Liver (tissue), 8 donors: ENCODE measurements at regions not wholly inside any gene's neighbourhood (a gene's known extent, or its start where the extent isn't known, plus 50 kb on each side); places are given as distances from the start of the nearest gene placed in this dataset.

Source experiments
- DNase-seq: peaks from one replicate; pipeline ENCODE4 v3.0.0-alpha.2; 2017; ENCODE audit warnings: low spot score
- H3K27ac ChIP-seq, 2 donors: one replicate each; pipeline ENCODE4 v1.7.0; 2013; ENCODE audit warnings: inconsistent platforms in 2 of 2, low read length in 2 of 2, control low read depth in 1 of 2, low read depth in 1 of 2, mild to moderate bottlenecking in 1 of 2
- H3K27me3 ChIP-seq, 4 donors: one replicate each; pipeline versions ENCODE4 v1.6.1 to v1.7.0; 2013; ENCODE audit warnings: low read length in 3 of 4, inconsistent platforms in 1 of 4, mild to moderate bottlenecking in 1 of 4, moderate library complexity in 1 of 4; ENCODE audit not compliant: control insufficient read depth in 4 of 4, insufficient read depth in 4 of 4
- H3K36me3 ChIP-seq, 4 donors: one replicate each; pipeline versions ENCODE4 v1.6.1 to v1.7.0; 2013; ENCODE audit warnings: low read length in 3 of 4, mild to moderate bottlenecking in 3 of 4, low read depth in 1 of 4, moderate library complexity in 1 of 4; ENCODE audit not compliant: control insufficient read depth in 4 of 4, insufficient read depth in 3 of 4
- H3K4me1 ChIP-seq, 4 donors: one replicate each; pipeline versions ENCODE4 v1.6.1 to v1.7.0; 2013; ENCODE audit warnings: low read length in 3 of 4, mild to moderate bottlenecking in 3 of 4, moderate library complexity in 1 of 4; ENCODE audit not compliant: control insufficient read depth in 4 of 4, insufficient read depth in 4 of 4
- H3K4me3 ChIP-seq, 3 donors: one replicate each; pipeline versions ENCODE4 v1.6.1 to v1.7.0; 2013; ENCODE audit warnings: low read length in 3 of 3, control low read depth in 1 of 3, low read depth in 1 of 3, mild to moderate bottlenecking in 1 of 3
- H3K9ac ChIP-seq, 2 donors: one replicate each; pipeline ENCODE4 v1.7.0; 2013; ENCODE audit warnings: low read length in 2 of 2, mild to moderate bottlenecking in 2 of 2, moderate library complexity in 2 of 2, control low read depth in 1 of 2, low read depth in 1 of 2
- H3K9me3 ChIP-seq, 4 donors: one replicate each; pipeline versions ENCODE4 v1.6.1 to v1.7.0; 2013; ENCODE audit warnings: low read length in 3 of 4; ENCODE audit not compliant: control insufficient read depth in 4 of 4
- CTCF ChIP-seq: fragments of 150-350 bp; IDR thresholded peaks from 2 replicates; pipeline ENCODE4 v1.5.1; 2017; ENCODE audit warnings: improper control_type of control experiment, low read depth, low read length; ENCODE audit not compliant: missing input control
- EGR1 ChIP-seq, 2 donors: IDR thresholded peaks; 2 replicates each; pipeline ENCODE4 v1.6.1; 2016 to 2018; ENCODE audit warnings: antibody characterized with exemption in 2 of 2, low read depth in 2 of 2
- FOXA1 ChIP-seq: IDR thresholded peaks from 2 replicates; pipeline ENCODE4 v1.6.1; 2016; ENCODE audit warnings: antibody characterized with exemption
- FOXA2 ChIP-seq: IDR thresholded peaks from 2 replicates; pipeline ENCODE4 v1.6.1; 2016; ENCODE audit warnings: antibody characterized with exemption
- GABPA ChIP-seq, 2 donors: IDR thresholded peaks in 1 of 2; conservative IDR thresholded peaks in 1 of 2; 2 replicates each; pipeline ENCODE4 v1.6.1; 2016; ENCODE audit warnings: antibody characterized with exemption in 2 of 2, mild to moderate bottlenecking in 1 of 2, moderate library complexity in 1 of 2
- HNF4A ChIP-seq, 2 donors: conservative IDR thresholded peaks; 2 replicates each; pipeline ENCODE4 v1.6.1; 2016; ENCODE audit warnings: antibody characterized with exemption in 2 of 2, mild to moderate bottlenecking in 2 of 2
- HNF4G ChIP-seq: IDR thresholded peaks from 2 replicates; pipeline ENCODE4 v1.6.1; 2016; ENCODE audit warnings: antibody characterized with exemption
- JUND ChIP-seq, 2 donors: IDR thresholded peaks; 2 replicates each; pipeline ENCODE4 v1.6.1; 2016; ENCODE audit warnings: antibody characterized with exemption in 2 of 2
- NR2F2 ChIP-seq: IDR thresholded peaks from 2 replicates; pipeline ENCODE4 v1.6.1; 2016; ENCODE audit warnings: antibody characterized with exemption
- RXRA ChIP-seq, 2 donors: IDR thresholded peaks; 2 replicates each; pipeline ENCODE4 v1.6.1; 2017 to 2018; ENCODE audit warnings: antibody characterized with exemption in 2 of 2, mild to moderate bottlenecking in 1 of 2
- SP1 ChIP-seq: IDR thresholded peaks from 2 replicates; pipeline ENCODE4 v1.6.1; 2018; ENCODE audit warnings: antibody characterized with exemption, mild to moderate bottlenecking
- TAF1 ChIP-seq: conservative IDR thresholded peaks from 2 replicates; pipeline ENCODE4 v1.6.1; 2016; ENCODE audit warnings: antibody characterized with exemption, mild to moderate bottlenecking
- YY1 ChIP-seq: IDR thresholded peaks from 2 replicates; pipeline ENCODE4 v1.6.1; 2016; ENCODE audit warnings: antibody characterized with exemption, mild to moderate bottlenecking
- ZBTB33 ChIP-seq: IDR thresholded peaks from 2 replicates; pipeline ENCODE4 v1.6.1; 2016; ENCODE audit warnings: antibody characterized with exemption
- WGBS: extraction: QIAGEN DNeasy Blood & Tissue Kit; methylation state at CpG from one replicate; pipeline ENCODE4 v1.1.7; 2013; 5-methylcytosine and 5-hydroxymethylcytosine counted together
- TF ChIP-seq, protein P1 (sequence below): IDR thresholded peaks from 2 replicates; pipeline ENCODE4 v1.6.1; 2016; ENCODE audit warnings: antibody characterized with exemption, mild to moderate bottlenecking
- TF ChIP-seq, protein P2 (sequence below): IDR thresholded peaks from 2 replicates; pipeline ENCODE4 v1.6.1; 2016; ENCODE audit warnings: antibody characterized with exemption
- donor health status: healthy.
- donor health status: healthy.
- donor health status: healthy.
- donor health status: healthy.
- donor health status: healthy.

DNA sequence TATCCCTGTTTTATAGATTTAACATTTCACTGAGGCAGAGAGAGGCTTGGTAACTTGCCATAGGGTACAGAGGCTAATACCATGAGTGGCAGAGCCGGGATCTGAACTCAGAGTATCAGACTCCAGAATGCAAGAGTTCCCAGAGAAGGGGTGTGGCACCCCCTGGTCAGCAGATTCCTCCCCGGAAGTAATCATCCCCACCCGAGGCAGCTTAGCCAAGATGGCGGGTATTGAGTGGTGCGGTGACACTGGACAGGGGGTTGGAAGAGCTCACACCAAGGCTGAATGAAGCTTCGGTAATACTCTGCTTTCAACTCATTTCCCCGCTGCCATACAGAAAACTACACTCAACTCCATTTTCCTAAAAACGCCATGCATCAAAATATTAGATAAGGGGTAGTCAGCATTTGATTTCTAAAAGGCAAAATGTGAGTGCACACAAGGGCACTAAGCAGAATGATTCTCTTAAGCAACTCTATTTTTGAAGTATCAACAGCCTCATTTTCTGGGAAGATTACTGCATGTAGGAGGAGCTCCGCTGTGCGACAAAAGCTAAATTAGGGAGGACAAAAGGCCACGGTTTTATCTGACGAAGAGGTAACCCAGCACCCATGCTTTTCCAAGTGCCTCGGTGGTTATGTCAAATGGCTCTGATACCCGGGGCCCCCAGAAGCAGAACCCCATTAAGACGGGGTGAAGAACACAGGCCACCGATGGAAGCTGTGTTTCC, 166.7 kb downstream of the NUP210 start:
- H3K36me3 ChIP-seq: no peaks in the 10 kb centered on the region
- H3K27me3 ChIP-seq: no peaks in the 10 kb centered on the region
- H3K4me3 ChIP-seq: no peak overlapping the region
- no peak for TF ChIP-seq YY1
- TF ChIP-seq CTCF: no peak
- no peak for TF ChIP-seq HNF4A (conservative IDR thresholded peaks at IDR 0.05)
- no peak for TF ChIP-seq NR2F2
- TF ChIP-seq JUND (IDR thresholded peaks at IDR 0.05): no peak
- TF ChIP-seq, protein P1, sequence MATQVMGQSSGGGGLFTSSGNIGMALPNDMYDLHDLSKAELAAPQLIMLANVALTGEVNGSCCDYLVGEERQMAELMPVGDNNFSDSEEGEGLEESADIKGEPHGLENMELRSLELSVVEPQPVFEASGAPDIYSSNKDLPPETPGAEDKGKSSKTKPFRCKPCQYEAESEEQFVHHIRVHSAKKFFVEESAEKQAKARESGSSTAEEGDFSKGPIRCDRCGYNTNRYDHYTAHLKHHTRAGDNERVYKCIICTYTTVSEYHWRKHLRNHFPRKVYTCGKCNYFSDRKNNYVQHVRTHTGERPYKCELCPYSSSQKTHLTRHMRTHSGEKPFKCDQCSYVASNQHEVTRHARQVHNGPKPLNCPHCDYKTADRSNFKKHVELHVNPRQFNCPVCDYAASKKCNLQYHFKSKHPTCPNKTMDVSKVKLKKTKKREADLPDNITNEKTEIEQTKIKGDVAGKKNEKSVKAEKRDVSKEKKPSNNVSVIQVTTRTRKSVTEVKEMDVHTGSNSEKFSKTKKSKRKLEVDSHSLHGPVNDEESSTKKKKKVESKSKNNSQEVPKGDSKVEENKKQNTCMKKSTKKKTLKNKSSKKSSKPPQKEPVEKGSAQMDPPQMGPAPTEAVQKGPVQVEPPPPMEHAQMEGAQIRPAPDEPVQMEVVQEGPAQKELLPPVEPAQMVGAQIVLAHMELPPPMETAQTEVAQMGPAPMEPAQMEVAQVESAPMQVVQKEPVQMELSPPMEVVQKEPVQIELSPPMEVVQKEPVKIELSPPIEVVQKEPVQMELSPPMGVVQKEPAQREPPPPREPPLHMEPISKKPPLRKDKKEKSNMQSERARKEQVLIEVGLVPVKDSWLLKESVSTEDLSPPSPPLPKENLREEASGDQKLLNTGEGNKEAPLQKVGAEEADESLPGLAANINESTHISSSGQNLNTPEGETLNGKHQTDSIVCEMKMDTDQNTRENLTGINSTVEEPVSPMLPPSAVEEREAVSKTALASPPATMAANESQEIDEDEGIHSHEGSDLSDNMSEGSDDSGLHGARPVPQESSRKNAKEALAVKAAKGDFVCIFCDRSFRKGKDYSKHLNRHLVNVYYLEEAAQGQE: no peak
- TF ChIP-seq TAF1: no peak
- TF ChIP-seq FOXA2: no peak
- no peak for TF ChIP-seq HNF4G
- TF ChIP-seq EGR1 (IDR thresholded peaks at IDR 0.05; ENCODE audit: low read depth in 2 of 2): no peak
- TF ChIP-seq SP1: no peak
- no peak for TF ChIP-seq RXRA (IDR thresholded peaks at IDR 0.05)
- TF ChIP-seq, protein P2, sequence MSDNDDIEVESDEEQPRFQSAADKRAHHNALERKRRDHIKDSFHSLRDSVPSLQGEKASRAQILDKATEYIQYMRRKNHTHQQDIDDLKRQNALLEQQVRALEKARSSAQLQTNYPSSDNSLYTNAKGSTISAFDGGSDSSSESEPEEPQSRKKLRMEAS: no peak
- no peak for TF ChIP-seq FOXA1
- TF ChIP-seq ZBTB33: no peak
- TF ChIP-seq GABPA (IDR thresholded peaks at IDR 0.05 in 1 of 2, conservative IDR thresholded peaks at IDR 0.05 in 1 of 2): no peak
- no peak for DNase-seq
- H3K9me3 ChIP-seq: no peaks in the 10 kb centered on the region
- 80% methylated on average over 16 of the region's 16 CpGs for WGBS
- H3K4me1 ChIP-seq: peaks cover 21 to 48% (median 40%) of the 10 kb centered on the region in 4 donors
- no peak overlapping the region for H3K9ac ChIP-seq
- H3K27ac ChIP-seq: no peak overlapping the region

DNA sequence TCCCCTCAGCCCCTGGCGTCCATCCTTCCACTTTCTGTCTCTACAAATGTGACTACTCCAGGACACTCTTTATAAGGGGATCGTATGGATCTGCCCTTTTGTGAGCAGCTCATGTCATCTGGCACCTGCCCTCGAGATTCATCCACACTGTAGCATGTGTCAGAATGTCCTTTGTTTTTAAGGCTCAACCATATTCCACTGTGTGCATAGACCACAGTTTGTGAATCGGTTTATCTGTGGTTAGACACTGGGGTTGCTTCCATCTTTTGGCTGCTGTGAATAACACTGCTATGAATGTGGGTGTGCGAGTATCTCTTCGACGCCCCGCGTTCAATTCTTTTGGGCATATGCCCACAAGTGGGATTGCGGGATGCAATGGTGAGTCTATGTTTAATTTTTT, 167.9 kb downstream of the NUP210 start:
- Histone ChIP-seq H3K4me3 (no peak overlapping the region), H3K27ac (no peak overlapping the region), H3K4me1 (peaks cover 21 to 48% (median 40%) of the 10 kb centered on the region in 4 donors), H3K27me3 (no peaks in the 10 kb centered on the region), H3K9ac (no peak overlapping the region), H3K36me3 (no peaks in the 10 kb centered on the region), H3K9me3 (no peaks in the 10 kb centered on the region)
- DNase-seq: no peak
- 93% methylated on average over 10 of the region's 10 CpGs for WGBS
- TF ChIP-seq CTCF (no peak), SP1 (no peak)
- TF ChIP-seq, protein P2: no peak
- TF ChIP-seq, protein P1: no peak
